Thoracic aorta (tissue), 2 donors: ENCODE measurements at regions not wholly inside any gene's neighbourhood (a gene's known extent, or its start where the extent isn't known, plus 50 kb on each side); places are given as distances from the start of the nearest gene placed in this dataset.

ENCODE experiments used
- ATAC-seq: fragments of 150-250 bp; one replicate; pipeline ENCODE4 v1.8.0; 2017; ENCODE audit warnings: low read depth; ENCODE audit not compliant: insufficient number of reproducible peaks, low FRiP score
- DNase-seq: peaks from one replicate; pipeline ENCODE4 v3.0.0-alpha.2; 2020; ENCODE audit warnings: low spot score
- H3K27ac ChIP-seq, 2 donors: fragments of 200-600 bp; sonication (generic); 1 replicate in 1 of 2; 2 replicates in 1 of 2; pipeline ENCODE4 v1.5.1; 2016; ENCODE audit warnings: mild to moderate bottlenecking in 2 of 2, moderate library complexity in 2 of 2
- H3K27me3 ChIP-seq: fragments of 200-600 bp; sonication (generic); replicated peaks from 2 replicates; pipeline ENCODE4 v1.6.0; 2016; ENCODE audit warnings: mild to moderate bottlenecking; ENCODE audit not compliant: insufficient read depth
- H3K36me3 ChIP-seq: fragments of 200-600 bp; sonication (generic); one replicate; pipeline ENCODE4 v1.5.1; 2016
- H3K4me1 ChIP-seq, 2 donors: fragments of 200-600 bp; sonication (generic); 1 replicate in 1 of 2; 2 replicates in 1 of 2; pipeline versions ENCODE4 v1.5.1 to v1.6.0; 2016; ENCODE audit warnings: low read depth in 2 of 2, mild to moderate bottlenecking in 1 of 2; ENCODE audit not compliant: control insufficient read depth in 1 of 2
- H3K4me3 ChIP-seq: fragments of 200-600 bp; sonication (generic); 2 replicates; pipeline ENCODE4 v1.5.1; 2016; ENCODE audit warnings: mild to moderate bottlenecking
- H3K9me3 ChIP-seq: fragments of 200-600 bp; sonication (generic); 2 replicates; pipeline ENCODE4 v1.5.1; 2016
- CTCF ChIP-seq: fragments of 200-600 bp; sonication (generic); IDR thresholded peaks from one replicate; pipeline ENCODE4 v1.5.1; 2019; ENCODE audit warnings: antibody characterized with exemption

- H3K27me3 ChIP-seq = no peaks in the 10 kb centered on the region
- H3K9me3 ChIP-seq = no peaks in the 10 kb centered on the region
- no peaks in the 10 kb centered on the region for H3K36me3 ChIP-seq
- no peak overlapping the region for H3K4me3 ChIP-seq
- H3K27ac ChIP-seq = no peak overlapping the region
- no peak for ATAC-seq
- no peak for DNase-seq
- no peaks in the 10 kb centered on the region for H3K4me1 ChIP-seq
- TF ChIP-seq CTCF = no peak
These were observed 171.4 kb upstream of the KLF4 start for GRCh38 chr9:107660976-107661375.

GRCh38 chr9:107653263-107653821 lies 163.8 kb upstream of the KLF4 start:
- DNase-seq = no peak
- peaks cover 6 to 11% of the 10 kb centered on the region in 2 donors for H3K4me1 ChIP-seq
- no peaks in the 10 kb centered on the region for H3K36me3 ChIP-seq
- H3K9me3 ChIP-seq = no peaks in the 10 kb centered on the region
- H3K4me3 ChIP-seq = no peak overlapping the region
- H3K27ac ChIP-seq = no peak overlapping the region
- ATAC-seq = no peak
- no peaks in the 10 kb centered on the region for H3K27me3 ChIP-seq
- TF ChIP-seq CTCF = no peak

GRCh38 chr9:107650995-107651394 lies 161.4 kb upstream of the KLF4 start:
- TF ChIP-seq CTCF = no peak
- Histone ChIP-seq H3K27ac (no peak overlapping the region), H3K9me3 (no peaks in the 10 kb centered on the region), H3K4me3 (no peak overlapping the region), H3K4me1 (peaks cover 6 to 11% of the 10 kb centered on the region in 2 donors), H3K36me3 (no peaks in the 10 kb centered on the region), H3K27me3 (no peaks in the 10 kb centered on the region)
- DNase-seq (no peak), ATAC-seq (no peak)

- H3K9me3 ChIP-seq = no peaks in the 10 kb centered on the region
- no peak for TF ChIP-seq CTCF
- H3K27me3 ChIP-seq = no peaks in the 10 kb centered on the region
- DNase-seq (no peak), ATAC-seq (peak; percentile 50)
- H3K36me3 ChIP-seq = no peaks in the 10 kb centered on the region
- H3K4me1 ChIP-seq = peaks cover 6 to 11% of the 10 kb centered on the region in 2 donors
- peak overlapping the region; percentile 16 for H3K4me3 ChIP-seq
- H3K27ac ChIP-seq = peak overlapping the region; percentile 14 to 82
These were observed 160.8 kb upstream of the KLF4 start for GRCh38 chr9:107650321-107650720.

GRCh38 chr9:107648153-107648715 lies 158.7 kb upstream of the KLF4 start:
- H3K4me3 ChIP-seq = no peak overlapping the region
- ATAC-seq = no peak
- H3K9me3 ChIP-seq = no peaks in the 10 kb centered on the region
- H3K36me3 ChIP-seq = no peaks in the 10 kb centered on the region
- peaks cover 11 to 17% of the 10 kb centered on the region in 2 donors for H3K4me1 ChIP-seq
- no peak for TF ChIP-seq CTCF
- H3K27me3 ChIP-seq = no peaks in the 10 kb centered on the region
- no peak for DNase-seq
- no peak overlapping the region for H3K27ac ChIP-seq
